Fibroblast of lung (primary cell): ENCODE measurements at regions not wholly inside any gene's neighbourhood (a gene's known extent, or its start where the extent isn't known, plus 50 kb on each side); places are given as distances from the start of the nearest gene placed in this dataset.

Experiments used
- DNase-seq, 2 donors: peaks; one replicate each; pipeline versions ENCODE4 v3.0.0 to v3.0.0-alpha.2; 2010; ENCODE audit warnings: low read depth in 2 of 2
- H2AFZ ChIP-seq: 2 replicates; pipeline ENCODE4 v1.5.1; 2012; ENCODE audit warnings: low read length, control low read depth, inconsistent platforms
- H3K27ac ChIP-seq: 2 replicates; pipeline ENCODE4 v1.5.1; 2011; ENCODE audit warnings: low read length, control low read depth; ENCODE audit not compliant: insufficient read depth
- H3K27me3 ChIP-seq: 2 replicates; pipeline ENCODE4 v1.5.1; 2011; ENCODE audit warnings: mild to moderate bottlenecking, low read length; ENCODE audit not compliant: control insufficient read depth, insufficient read depth
- H3K36me3 ChIP-seq: 2 replicates; pipeline ENCODE4 v1.5.1; 2011; ENCODE audit warnings: low read length; ENCODE audit not compliant: control insufficient read depth, insufficient read depth
- H3K4me1 ChIP-seq: 2 replicates; pipeline ENCODE4 v1.5.1; 2011; ENCODE audit warnings: low read length; ENCODE audit not compliant: control insufficient read depth, insufficient read depth; ENCODE audit errors: extremely low read depth
- H3K4me2 ChIP-seq: 2 replicates; pipeline ENCODE4 v1.5.1; 2011; ENCODE audit warnings: low read length, control low read depth; ENCODE audit not compliant: insufficient read depth; ENCODE audit errors: extremely low read depth
- H3K4me3 ChIP-seq, 4 experiments: fragments of 200-600 bp in 1 of 4; sonication (generic) in 1 of 4; replicated peaks in 1 of 4; 2 replicates each; pipeline ENCODE4 v1.5.1; 2011 to 2016; ENCODE audit warnings: low read length in 4 of 4, low read depth in 3 of 4, mild to moderate bottlenecking in 3 of 4, control low read depth in 2 of 4, inconsistent platforms in 1 of 4, mixed read lengths in 1 of 4; ENCODE audit not compliant: insufficient read depth in 1 of 4; ENCODE audit errors: control extremely low read depth in 1 of 4
- H3K79me2 ChIP-seq: 2 replicates; pipeline ENCODE4 v1.5.1; 2012; ENCODE audit warnings: mild to moderate bottlenecking, low read length, inconsistent platforms; ENCODE audit not compliant: control insufficient read depth, insufficient read depth
- H3K9ac ChIP-seq: 2 replicates; pipeline ENCODE4 v1.5.1; 2011; ENCODE audit warnings: mild to moderate bottlenecking, low read length, control low read depth; ENCODE audit not compliant: insufficient read depth
- H3K9me3 ChIP-seq: 2 replicates; pipeline ENCODE4 v1.5.1; 2012; ENCODE audit warnings: low read depth, low read length; ENCODE audit not compliant: control insufficient read depth, insufficient read depth
- H4K20me1 ChIP-seq: 2 replicates; pipeline ENCODE4 v1.5.1; 2011; ENCODE audit warnings: low read length; ENCODE audit not compliant: control insufficient read depth, insufficient read depth; ENCODE audit errors: extremely low read depth
- EZH2 ChIP-seq: IDR thresholded peaks from 2 replicates; pipeline ENCODE4 v1.5.1; 2012; ENCODE audit warnings: low read length, control low read depth, mild to moderate bottlenecking; ENCODE audit errors: missing control alignments
- TF ChIP-seq, protein P1 (sequence below), 2 donors: IDR thresholded peaks in 1 of 2; conservative IDR thresholded peaks in 1 of 2; 1 replicate in 1 of 2; 2 replicates in 1 of 2; pipeline ENCODE4 v1.5.1; 2011 to 2012; ENCODE audit warnings: low read length in 2 of 2, control low read depth in 1 of 2, inconsistent platforms in 1 of 2, low read depth in 1 of 2, mild to moderate bottlenecking in 1 of 2

DNA sequence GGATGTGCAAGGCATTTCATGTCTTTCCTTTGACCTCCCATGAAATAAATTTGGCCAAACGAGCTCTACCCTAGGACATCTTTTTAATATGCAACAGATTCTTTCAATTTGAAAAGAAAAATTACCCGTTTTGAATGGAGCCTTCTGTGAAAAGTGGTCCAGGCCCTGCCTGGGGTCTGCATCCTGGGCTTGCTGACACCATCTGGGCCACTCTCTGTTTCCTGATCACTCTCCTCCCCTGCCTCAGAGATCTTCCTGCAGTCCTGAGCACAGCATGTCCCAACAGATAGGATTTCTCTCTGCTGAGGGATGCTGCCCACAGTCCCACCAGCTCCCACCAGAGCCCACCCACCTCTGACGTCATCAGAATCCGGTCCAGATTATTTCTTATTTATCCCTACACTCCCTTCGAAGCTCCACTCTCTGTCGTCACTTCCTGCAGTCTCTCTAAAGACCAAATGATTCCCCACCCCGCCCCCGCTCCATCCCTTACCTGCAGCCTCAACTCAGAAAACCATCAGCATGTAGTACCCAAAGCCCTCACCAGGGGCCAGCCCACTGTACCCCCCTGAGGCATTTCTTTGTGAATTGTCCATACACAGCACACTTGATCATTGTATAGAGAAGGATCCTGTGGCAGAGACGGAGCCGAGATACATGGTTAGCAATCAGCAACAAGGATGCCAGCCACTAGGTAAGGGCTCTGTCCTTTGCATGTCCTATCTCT is 192.1 kb upstream of the MGMT start:
- Histone ChIP-seq H3K36me3 (no peaks in the 10 kb centered on the region), H3K4me2 (no peak overlapping the region), H3K9ac (no peak overlapping the region), H3K27me3 (no peaks in the 10 kb centered on the region), H3K4me3 (no peak overlapping the region), H3K79me2 (no peaks in the 10 kb centered on the region), H2AFZ (no peak overlapping the region), H4K20me1 (no peaks in the 10 kb centered on the region), H3K27ac (no peak overlapping the region), H3K4me1 (no peaks in the 10 kb centered on the region), H3K9me3 (no peaks in the 10 kb centered on the region)
- TF ChIP-seq, protein P1, sequence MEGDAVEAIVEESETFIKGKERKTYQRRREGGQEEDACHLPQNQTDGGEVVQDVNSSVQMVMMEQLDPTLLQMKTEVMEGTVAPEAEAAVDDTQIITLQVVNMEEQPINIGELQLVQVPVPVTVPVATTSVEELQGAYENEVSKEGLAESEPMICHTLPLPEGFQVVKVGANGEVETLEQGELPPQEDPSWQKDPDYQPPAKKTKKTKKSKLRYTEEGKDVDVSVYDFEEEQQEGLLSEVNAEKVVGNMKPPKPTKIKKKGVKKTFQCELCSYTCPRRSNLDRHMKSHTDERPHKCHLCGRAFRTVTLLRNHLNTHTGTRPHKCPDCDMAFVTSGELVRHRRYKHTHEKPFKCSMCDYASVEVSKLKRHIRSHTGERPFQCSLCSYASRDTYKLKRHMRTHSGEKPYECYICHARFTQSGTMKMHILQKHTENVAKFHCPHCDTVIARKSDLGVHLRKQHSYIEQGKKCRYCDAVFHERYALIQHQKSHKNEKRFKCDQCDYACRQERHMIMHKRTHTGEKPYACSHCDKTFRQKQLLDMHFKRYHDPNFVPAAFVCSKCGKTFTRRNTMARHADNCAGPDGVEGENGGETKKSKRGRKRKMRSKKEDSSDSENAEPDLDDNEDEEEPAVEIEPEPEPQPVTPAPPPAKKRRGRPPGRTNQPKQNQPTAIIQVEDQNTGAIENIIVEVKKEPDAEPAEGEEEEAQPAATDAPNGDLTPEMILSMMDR (conservative IDR thresholded peaks at IDR 0.05 in 1 of 2, IDR thresholded peaks at IDR 0.05 in 1 of 2; ENCODE audit: low read depth in 1 of 2, low read length in 2 of 2) = peak in 1 of 2 donors; percentile 9
- no peak for TF ChIP-seq EZH2
- DNase-seq = no peak

DNA sequence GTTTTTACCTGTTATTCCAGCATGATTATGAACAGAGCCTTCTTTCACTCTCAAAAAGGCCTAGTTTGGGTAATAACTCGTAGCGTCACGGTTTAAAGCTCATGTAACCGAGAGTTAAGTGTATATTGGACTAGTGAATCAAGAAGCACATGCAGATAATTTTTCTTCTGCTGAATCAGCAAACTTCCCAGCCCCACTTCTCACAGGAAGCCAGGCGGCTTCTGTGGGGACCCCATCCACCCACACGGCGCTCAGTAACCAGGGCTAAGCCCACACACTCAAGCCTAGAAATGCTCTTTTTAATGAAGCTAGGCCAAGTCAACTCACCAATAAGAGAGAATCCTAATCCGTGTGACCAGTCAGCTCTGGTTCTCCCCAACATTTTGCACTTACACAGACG is 191.2 kb upstream of the MGMT start:
- Histone ChIP-seq H3K27ac (no peak overlapping the region), H2AFZ (no peak overlapping the region), H3K4me3 (no peak overlapping the region)

DNA sequence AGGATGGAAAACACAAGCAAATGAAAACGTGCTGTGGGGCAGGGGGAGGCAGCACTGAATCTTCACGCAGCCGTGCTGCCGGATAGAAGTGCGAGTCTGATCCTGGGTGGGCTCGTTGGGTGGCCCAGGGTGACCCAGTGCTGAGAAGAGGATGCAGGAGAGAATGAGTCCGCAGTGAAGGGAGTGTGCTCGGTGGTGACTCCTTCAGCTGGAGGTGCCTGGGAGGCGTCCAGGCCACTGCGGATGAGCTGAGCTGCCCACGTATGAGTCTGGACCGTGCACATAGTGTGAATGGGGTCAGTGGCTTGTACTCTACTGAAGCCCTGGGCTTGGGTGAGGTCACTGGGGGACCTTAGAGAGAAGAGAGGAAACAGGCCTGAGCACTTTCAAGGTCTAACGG is 190.0 kb upstream of the MGMT start:
- Histone ChIP-seq H3K27me3 (no peaks in the 10 kb centered on the region), H2AFZ (no peak overlapping the region), H3K9ac (no peak overlapping the region), H3K36me3 (no peaks in the 10 kb centered on the region), H3K4me2 (no peak overlapping the region), H4K20me1 (no peaks in the 10 kb centered on the region), H3K4me3 (no peak overlapping the region), H3K27ac (no peak overlapping the region), H3K4me1 (no peaks in the 10 kb centered on the region), H3K9me3 (no peaks in the 10 kb centered on the region), H3K79me2 (no peaks in the 10 kb centered on the region)
- no peak for DNase-seq
- TF ChIP-seq, protein P1 (conservative IDR thresholded peaks at IDR 0.05 in 1 of 2, IDR thresholded peaks at IDR 0.05 in 1 of 2; ENCODE audit: low read depth in 1 of 2, low read length in 2 of 2) = no peak
- TF ChIP-seq EZH2 = no peak

More for the DNA sequence above, 191.2 kb upstream of the MGMT start:
- no peak for DNase-seq
- Histone ChIP-seq H3K36me3 (no peaks in the 10 kb centered on the region), H3K4me2 (no peak overlapping the region), H3K79me2 (no peaks in the 10 kb centered on the region), H3K9me3 (no peaks in the 10 kb centered on the region), H3K4me1 (no peaks in the 10 kb centered on the region), H3K27me3 (no peaks in the 10 kb centered on the region), H4K20me1 (no peaks in the 10 kb centered on the region), H3K9ac (no peak overlapping the region)
- TF ChIP-seq EZH2 = no peak
- TF ChIP-seq, protein P1 (conservative IDR thresholded peaks at IDR 0.05 in 1 of 2, IDR thresholded peaks at IDR 0.05 in 1 of 2; ENCODE audit: low read depth in 1 of 2, low read length in 2 of 2) = no peak
